HG03066 (cell line): ENCODE measurements at regions not wholly inside any gene's neighbourhood (a gene's known extent, or its start where the extent isn't known, plus 50 kb on each side); places are given as distances from the start of the nearest gene placed in this dataset.
"Not testable (repeated sequence)": the region's sequence is repeated elsewhere in the genome, so short reads cannot be mapped to it uniquely, and the experiment has no call there.

Source experiments
- ATAC-seq: cut with Tn5 transposase; IDR thresholded peaks from one replicate; pipeline ENCODE4 v1.9.1; 2021; ENCODE audit warnings: low read depth; ENCODE audit not compliant: unreplicated experiment

DNA sequence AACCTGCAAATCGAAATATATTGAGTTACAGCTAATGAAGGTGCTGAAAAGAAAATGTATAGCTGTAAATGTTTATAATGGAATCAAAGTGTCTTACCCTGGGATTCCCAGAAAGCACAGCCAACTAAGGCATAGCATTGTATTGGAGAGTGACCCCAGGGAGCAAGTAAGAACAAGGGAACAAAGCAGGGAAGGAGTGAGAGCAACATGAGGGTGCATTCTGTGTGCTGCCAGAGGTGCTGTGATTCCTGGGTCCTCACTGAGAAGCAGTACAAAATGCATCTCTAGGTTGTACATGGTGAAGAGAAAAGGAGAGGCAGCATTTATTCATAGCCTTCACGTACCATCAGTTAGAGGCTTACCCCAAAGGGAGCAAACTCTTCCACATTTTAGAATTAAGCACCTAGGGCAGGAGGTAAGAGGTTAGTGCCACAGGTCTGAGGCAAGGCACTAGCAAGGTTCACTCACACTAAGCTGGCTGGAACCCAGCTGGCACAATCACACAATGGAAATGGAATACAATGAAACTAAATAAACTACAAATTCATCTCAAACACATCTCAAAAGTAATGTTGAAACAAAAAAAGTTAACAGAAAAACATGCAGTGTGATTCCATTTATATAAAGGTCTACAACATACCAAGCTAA, 151.5 kb upstream of the C2CD4B start:
- no peak for ATAC-seq

DNA sequence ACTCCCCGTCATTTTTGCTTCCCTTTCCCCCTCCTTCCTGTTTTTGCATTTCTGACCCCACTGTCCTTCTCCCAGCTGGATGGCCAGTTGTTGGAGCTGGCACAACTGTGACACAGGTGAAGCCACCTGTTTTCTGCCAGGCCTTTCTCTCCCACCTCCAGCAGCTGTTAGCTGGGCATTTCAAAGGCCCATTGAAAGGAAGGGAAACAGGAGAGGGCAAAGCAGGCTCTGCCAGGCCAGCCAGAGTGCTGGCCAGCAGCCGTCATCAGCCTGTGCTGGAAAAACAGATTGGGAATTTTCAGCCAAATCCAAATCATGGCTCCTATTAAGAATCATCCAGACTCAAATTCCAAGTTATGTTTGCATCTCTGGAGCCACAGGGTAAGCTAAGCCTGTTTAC, 155.2 kb upstream of the C2CD4B start:
- no peak for ATAC-seq

DNA sequence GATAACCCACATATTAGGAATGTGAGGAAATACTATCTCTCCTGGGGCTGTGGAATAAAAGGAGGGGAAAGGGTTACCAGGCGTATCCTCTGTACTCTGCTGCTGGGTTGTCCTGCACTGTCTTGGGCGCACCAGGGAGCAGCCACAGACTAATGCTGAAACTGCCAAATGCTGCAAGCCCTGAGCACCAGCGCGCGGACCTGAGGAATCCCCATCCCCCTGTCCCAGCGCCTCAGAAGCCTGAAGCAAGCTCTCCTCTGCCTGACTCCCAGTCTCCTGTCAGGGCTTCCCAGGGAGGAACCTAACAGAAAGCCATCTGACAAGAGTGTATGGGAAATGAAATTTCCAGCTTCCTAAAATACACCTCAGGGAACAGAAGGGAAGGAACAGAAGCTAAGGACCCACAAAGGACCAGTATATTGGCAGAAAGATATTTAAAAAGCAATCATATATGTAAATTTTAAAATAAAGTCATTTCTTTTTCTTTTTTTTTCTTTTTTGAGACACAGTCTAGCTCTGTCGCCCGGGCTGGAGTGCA, 158.3 kb upstream of the C2CD4B start:
- no peak for ATAC-seq

DNA sequence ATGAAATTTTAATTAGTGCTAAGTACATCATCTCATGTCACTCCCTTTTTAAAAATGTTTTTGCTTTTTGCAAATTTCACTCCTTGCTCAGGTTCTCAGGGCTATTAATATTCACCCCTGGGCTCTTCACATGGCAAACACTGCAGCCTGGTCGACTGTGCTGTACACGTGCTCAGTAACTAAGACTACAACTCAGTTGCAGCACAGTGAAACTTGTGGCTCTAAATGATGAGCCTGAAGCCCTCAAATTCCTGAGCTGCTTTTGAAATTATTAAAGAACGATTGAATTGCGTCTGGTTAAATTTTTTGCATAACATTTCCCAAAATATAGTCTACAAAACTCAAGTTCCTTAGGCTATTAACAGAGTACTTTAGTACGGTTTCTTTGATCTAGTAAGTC, 159.3 kb upstream of the C2CD4B start:
- no peak for ATAC-seq

DNA sequence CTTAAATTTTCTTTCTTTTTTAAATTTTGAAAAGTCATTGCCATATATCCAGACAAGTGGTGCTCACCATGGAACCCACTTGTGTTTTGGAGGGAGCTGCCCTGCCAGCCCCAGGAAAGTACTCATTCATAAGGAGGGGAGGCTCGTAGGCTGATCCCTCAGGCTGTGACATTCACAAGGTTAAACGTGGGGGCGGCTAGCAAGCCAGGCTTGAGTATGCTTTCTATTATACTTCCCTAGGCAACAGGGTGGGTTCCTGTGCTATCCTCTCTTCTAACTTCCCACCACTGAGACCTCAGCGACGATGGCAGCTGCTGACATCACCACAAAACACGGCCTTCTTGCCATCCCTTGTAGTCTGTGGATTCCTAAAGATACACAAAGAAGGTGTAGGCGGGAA, 160.5 kb upstream of the C2CD4B start:
- ATAC-seq, result no peak

DNA sequence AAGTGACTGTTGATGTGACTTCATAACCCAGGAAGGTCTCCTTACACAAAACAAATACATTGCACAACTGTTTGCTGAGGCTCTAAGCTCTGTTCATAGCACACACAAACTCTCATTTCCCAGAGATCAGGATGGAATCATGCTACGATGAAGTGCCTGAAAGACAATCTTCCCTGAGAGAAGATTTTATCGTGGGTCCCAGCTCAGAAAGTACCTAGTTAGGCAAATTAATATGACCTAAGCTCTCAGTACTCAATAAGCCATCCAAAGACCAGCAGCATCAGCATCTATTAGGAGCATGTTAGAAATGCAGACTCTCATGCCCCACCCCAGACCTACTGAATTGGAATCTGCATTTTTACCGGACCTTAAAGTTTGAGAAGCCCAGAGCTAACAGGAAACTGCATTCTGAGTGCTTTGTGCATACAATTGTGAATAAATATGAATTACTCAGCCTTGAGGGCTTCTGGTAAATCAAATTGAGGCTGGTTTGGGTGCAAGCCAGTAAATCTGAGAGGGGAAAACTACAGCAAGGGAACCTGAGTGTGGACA, 161.5 kb upstream of the C2CD4B start:
- ATAC-seq, result no peak

DNA sequence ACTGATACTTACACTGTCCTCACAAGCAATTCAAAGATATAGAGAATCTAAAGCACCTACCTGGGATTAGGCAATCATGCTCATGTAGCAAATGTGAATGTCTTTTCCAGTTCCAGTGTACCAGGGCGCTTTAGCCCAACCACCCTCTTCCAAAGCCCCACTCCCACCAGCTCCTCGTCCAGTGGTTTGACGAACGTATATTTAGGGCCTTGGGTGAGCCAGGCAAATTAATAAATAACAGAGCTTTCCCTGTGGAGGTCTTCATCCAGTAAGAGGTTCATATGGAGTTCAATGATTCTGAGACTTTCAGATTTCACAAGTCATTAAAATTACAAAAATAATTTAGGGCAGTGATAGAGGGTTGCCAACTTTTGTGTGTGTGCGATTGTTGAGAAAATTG, 162.3 kb upstream of the C2CD4B start:
- ATAC-seq, result no peak

DNA sequence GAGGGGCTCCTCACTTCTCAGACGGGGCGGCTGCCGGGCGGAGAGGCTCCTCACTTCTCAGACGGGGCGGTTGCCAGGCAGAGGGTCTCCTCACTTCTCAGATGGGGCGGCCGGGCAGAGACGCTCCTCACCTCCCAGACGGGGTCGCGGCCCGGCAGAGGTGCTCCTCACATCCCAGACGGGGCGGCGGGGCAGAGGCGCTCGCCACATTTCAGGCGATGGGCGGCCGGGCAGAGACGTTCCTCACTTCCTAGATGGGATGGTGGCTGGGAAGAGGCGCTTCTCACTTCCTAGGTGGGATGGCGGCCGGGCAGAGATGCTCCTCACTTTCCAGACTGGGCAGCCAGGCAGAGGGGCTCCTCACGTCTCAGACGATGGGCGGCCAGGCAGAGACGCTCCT, 167.4 kb upstream of the C2CD4B start:
- not testable (repeated sequence) for ATAC-seq

DNA sequence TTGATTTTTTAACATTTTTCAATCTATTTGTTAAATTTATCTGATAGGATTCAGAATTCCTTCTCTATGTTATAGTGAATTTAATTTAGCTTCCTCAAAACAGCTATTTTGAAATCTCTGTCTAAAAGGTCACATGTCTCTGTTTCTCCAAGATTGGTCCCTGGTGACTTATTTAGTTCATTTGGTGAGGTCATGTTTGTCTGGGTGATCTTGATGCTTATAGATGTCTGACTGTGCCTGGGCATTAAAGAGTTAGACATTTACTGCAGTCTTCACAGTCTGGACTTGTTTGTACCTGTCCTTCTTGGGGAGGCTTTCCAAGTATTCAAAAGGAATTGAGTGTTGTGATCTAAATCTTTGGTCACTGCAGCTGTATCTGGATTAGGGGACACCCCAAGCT, 169.5 kb upstream of the C2CD4B start:
- ATAC-seq, result no peak

DNA sequence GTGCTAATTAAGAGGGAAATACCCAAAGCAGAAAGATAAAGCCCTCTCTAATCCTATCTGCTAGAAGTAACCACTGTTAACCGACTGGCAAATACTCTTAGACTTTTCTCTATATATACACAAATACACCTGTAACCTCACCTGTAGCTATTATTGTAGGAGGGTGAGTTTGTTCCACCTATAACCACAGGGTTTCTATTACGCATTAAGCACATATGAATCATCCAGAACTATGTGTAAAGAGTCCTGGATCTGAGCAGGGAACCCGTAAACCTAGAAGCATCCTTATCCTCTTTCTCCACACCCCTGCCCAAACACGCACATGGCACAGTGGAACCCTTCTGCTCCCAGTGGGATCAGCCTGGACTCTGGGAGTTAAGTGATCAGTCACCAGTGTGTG, 172.8 kb upstream of the C2CD4B start:
- no peak for ATAC-seq

DNA sequence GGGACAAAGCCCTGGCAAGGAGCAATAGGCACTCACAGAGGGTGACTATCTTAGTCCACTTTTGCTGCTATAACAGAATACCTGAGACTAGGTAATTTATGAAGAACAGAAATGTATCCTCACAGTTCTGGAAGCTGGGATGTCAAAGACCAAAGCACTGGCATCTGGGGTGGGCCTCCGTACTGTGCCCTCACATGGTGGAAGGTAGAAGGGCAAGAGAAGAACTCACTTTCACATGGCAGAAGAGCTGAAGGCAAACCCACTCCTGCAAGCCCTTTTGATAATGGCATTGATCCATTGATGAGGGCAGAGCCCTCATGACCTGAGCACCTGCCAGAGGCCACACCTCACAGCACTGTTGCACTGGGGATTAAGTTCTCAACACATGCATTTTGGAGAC, 173.4 kb upstream of the C2CD4B start:
- ATAC-seq, result no peak

DNA sequence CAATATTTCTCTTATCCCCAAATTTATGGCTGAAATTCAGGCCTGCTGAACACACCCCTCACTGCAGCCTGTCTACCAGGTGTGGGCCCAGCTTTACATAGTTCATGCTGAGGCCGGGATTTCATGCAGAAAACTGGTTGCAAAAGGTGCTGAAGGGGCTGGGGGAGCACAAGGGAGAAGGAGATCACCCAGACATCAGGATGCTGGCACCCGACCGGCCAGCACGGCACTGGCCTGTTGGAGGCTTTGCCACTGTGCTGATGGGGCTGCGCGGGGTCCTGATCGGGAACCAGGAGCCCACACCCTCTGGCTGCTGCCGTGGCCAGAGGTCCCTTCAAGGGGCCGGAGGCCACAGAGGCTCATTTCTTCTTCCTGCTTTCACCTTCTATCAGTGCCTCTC, 177.9 kb upstream of the C2CD4B start:
- no peak for ATAC-seq

DNA sequence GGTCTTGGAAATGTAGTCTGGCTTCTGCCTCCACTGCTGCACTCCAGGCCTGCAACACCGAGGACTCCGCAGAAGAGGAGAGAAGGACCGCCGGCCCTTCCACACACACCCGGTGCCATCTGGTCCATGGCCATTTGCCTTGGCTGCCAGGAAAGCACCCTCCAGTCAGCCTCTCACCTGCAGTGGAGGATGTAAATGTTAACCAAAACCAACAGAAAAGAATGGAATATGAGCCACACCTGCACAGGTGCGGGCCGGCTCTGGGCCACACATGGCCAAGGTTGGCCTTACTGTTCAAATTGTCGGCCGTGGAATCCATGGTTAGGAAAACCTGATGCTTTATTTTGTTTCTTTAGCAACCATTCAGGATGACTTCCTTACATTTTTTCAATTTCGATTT, 178.3 kb upstream of the C2CD4B start:
- ATAC-seq, result no peak

DNA sequence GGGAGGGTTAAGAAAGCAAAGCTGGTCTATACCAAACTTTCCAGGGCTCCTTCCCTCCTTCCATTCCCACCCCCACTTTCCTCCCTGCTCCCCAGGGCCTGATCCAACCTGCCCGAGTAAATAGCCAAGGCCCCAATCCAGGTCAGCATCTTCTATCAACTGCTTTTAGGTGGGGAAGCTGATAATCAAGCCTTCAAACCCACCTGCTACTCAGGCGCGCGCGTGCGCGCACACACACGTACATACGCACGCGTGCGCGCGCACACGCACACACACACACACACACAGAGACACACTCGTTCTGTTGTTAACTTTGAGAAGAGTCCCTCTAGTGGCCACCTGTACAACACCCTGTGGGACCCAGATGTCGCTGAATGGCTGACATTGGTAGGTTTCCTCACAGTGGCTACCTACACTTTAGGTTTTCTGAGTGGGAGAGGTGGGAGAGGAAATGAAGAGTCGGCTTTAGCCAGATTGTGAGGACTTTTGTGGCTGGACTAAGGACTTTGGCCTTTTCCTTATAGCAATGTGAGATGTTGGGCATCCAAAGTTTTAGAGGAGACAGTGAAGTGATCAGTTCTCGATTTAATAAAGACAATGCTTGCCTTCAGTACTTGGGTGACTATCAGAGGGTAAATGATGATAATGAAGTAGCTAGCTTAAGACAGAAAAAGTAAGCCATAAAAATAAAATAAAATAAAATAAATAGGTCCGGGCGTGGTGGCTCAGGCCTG, 179.9 kb upstream of the C2CD4B start:
- peak; percentile 86 for ATAC-seq

DNA sequence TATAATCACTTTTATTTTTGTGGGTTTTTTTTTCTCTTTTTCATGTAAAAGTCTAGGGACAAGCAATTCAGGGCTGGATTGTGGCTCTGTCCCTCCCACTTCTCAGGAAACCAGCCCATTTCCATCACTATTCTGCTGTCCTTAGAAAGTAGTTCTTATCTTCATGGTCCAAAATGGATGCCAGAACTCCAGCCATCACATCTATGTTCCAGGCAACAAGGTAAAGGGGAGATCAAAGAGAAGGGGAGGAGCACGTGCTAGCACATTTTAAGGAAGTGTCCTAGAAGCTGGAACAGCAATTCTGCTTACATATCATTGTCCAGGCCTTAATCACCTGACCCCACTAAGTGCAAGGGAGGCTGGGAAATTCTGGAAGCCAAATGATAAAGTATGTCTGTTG, 181.1 kb upstream of the C2CD4B start:
- no peak for ATAC-seq

DNA sequence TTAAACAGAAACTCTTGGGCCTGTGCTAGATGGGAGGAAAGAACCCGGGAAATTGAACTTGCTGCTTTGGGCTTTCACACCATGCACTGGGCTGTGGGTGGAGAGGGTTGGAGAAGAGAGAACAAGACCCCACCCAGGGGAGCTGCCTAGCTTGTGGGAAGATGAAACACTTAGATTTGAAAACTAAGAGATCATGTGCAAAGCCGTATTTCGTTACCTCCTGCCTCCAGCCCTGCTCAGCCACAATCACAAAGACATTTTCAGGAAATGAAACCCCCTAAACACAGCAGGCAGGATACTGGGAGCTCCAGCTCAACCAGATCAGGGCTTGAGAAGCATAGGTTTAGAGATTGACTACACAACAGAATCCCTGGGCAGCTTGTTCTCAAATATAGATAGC, 183.0 kb upstream of the C2CD4B start:
- no peak for ATAC-seq

DNA sequence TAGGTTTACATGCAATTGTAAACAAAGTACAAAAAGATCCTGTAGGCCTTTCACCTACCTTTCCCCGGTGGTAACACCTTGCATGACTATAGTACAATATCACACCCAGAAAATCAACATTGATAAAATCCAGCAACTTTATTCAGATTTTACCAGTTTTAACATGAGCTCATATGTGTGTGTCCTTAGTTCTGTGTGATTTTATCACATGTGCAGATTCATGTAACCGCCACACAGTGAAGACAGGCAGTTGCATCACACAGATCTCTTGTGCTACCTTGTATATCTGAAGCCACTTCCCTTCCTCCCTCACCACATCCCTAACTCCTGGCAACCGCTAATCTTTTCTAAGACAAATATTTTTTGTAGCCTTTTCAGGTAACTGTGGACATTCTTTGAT, 183.5 kb upstream of the C2CD4B start:
- no peak for ATAC-seq

DNA sequence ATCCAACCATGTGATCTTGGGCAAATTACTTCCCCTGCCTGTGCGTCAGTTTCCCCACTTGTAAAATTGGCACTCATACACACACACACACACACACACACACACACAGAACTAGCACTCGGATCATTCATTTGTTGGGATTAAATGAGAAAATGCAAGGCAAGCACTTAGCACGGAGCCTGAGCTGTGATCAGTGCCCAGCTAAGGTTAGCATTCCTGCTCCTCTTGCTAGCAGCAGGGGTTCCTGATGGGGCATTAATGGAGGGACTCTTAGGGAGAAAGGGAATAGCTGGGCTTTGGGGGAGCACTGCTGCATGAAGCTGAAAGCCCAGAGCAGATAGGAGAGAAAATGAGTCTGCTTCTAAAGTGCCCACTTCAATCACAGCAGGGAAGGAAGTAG, 187.7 kb upstream of the C2CD4B start:
- ATAC-seq, result no peak

DNA sequence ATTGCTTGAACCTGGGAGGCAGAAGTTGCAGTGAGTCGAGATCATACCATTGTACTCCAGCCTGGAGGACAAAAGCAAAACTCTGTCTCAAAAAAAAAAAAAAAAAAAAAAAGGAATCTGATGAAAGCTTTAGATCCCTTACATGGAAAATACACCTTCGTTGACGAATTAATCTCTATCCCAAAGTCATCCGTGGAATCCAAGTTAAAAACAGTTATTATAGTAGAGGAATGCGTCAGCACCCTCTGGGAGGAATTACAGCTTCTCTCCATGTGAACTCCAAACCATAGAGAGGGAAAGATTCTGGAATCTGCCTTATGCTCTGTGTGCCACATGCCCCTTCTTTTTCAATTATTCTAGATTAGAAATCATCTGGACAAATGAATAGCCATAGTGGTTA, 192.3 kb upstream of the C2CD4B start:
- ATAC-seq, result no peak

DNA sequence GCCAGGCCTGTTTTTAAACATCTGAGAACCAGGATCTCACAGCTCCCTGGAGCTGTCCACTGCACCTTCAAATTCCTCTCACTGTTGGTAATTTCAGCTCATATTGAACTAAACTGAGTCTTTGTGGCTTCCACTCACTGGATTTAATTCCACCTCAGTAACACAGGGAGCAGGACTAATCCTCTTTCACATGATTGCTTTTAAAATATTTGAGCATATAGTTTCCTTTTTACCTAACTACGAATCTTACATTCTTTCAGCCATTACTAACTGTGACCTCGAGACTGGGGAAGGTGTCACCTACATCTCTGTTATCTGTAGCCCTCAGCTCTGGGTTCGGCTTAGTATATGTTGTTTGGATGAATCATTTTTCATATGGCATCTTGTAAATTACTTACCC, 194.3 kb upstream of the C2CD4B start:
- ATAC-seq, result no peak

DNA sequence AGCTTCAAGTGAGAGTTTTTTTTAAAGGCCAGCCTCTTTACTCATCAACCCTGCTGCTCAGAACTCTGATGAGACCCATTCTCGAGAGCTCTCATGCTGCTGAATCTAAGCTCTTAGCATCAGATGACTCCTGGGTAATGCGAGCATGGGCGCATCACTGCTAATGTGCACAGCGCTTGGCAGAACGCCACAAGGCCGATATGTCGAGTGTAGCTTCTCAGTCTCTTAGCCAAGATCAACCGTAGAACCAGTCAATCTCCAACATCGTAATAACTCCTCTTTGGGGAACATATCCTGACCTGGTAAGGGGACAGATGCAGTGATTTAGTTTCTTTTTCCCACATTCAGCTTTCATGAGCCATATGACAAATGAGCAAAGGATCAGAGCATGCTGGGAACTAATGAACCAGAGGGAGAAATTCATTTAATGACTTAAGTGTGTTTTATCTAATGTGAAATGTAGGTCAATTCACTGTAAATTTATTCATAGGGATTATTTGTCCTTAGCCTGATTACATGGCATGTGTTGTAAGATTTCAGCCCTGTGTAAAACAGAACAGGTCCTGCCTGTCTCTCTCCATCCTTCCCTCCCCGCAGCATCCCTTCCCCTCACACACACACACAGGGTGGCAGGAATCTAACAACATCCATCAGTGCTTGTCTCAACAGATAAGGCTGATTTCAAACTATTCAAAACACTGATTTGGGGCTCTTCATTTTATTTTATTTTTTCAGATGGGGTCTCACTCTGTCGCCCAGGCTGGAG, 195.4 kb upstream of the C2CD4B start:
- no peak for ATAC-seq
